ENCODE measurements at regions not wholly inside any gene's neighbourhood (a gene's known extent, or its start where the extent isn't known, plus 50 kb on each side); places are given as distances from the start of the nearest gene placed in this dataset.

DNA sequence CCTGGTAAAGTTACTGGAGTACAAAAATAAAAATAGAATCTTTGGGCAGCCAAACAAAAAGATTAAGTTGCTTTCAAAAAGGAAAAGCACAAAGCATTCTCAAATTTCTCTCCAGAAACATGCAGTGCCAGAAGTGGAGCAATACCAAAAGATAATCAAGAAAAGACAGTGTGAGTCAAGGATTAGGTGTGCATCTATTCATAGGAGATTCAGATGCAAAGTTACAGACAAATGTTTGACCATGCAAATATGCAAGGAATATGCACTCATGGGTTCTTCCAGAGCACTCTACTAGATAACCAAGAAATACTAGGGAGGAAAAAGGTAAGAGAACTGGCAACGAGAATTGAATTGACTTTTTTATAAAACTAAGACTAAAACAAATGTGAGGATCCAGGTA lies 51.8 kb upstream of the CDH20 start:
- no peak for DNase-seq

DNA sequence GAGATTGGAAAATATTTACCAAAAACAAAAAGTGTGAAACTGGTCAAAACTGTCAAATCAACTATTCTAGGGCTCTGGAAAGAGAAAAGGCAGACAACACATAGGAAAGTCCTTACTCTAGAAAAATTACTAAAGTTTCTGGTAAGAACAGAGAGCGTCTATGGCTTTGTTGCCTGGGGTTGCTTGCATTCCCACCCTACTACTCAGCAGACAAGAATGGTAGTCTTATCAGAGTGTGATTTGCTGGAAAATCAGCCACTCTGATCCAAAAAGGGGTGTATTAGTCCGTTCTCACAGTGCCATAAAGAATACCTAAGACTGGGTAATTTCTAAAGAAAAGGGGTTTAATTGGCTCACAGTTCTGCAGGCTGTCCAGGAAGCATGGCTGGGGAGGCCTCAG lies 50.3 kb upstream of the CDH20 start:
- DNase-seq: no peak

Data from suppressor macrophage treated with lipopolysaccharide for 1 hour (primary cell).